ACC112 (cell line): ENCODE measurements at regions not wholly inside any gene's neighbourhood (a gene's known extent, or its start where the extent isn't known, plus 50 kb on each side); places are given as distances from the start of the nearest gene placed in this dataset.

Experiments
- H2AFZ ChIP-seq: fragments of 200-600 bp; sonication (generic); one replicate; pipeline ENCODE4 v1.6.0; 2017; ENCODE audit warnings: antibody characterized with exemption, low read length; ENCODE audit not compliant: unreplicated experiment
- H3K27ac ChIP-seq: fragments of 200-600 bp; sonication (generic); 2 replicates; pipeline ENCODE4 v1.5.1; 2014; ENCODE audit warnings: low read depth, mild to moderate bottlenecking, antibody characterized with exemption, low read length, moderate library complexity
- H3K27me3 ChIP-seq: fragments of 200-600 bp; sonication (generic); 2 replicates; pipeline ENCODE4 v1.6.1; 2014; ENCODE audit warnings: mild to moderate bottlenecking, antibody characterized with exemption, low read length, moderate library complexity, mixed read lengths; ENCODE audit not compliant: insufficient read depth
- H3K36me3 ChIP-seq: fragments of 200-600 bp; sonication (generic); 2 replicates; pipeline ENCODE4 v1.6.1; 2016; ENCODE audit warnings: mild to moderate bottlenecking, antibody characterized with exemption, low read length, moderate library complexity, mixed read lengths; ENCODE audit not compliant: insufficient read depth
- H3K4me1 ChIP-seq: fragments of 200-600 bp; sonication (generic); one replicate; pipeline ENCODE4 v1.6.1; 2016; ENCODE audit warnings: low read length, mixed read lengths; ENCODE audit not compliant: insufficient read depth, unreplicated experiment, control insufficient read depth
- H3K4me3 ChIP-seq: fragments of 200-600 bp; sonication (generic); 2 replicates; pipeline ENCODE4 v1.5.1; 2014; ENCODE audit warnings: mild to moderate bottlenecking, low read depth, low read length
- H3K79me2 ChIP-seq: fragments of 200-600 bp; sonication (generic); one replicate; pipeline ENCODE4 v1.6.0; 2016; ENCODE audit warnings: low read length; ENCODE audit not compliant: control insufficient read depth, unreplicated experiment, insufficient read depth

DNA sequence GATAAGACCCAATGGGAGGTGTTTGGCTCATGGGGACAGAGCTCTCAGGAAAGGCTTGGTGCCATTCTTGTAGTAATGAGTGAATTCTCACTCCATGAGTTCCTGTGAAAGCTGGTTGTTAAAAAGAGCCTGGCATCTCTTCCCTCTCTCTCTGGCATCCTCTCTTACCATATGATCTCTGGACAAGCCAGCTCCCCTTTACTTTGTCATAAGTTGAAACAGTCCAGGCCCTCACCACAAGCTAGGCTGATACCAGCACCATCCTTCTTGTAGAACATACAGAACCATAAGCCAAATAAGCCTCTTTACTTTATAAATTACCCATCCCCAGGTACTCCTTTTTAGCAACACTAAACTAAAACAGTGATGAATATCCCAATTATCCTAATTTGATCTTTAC is 166.9 kb upstream of the TMC3 start:
- no peaks in the 10 kb centered on the region for H3K27me3 ChIP-seq
- no peaks in the 10 kb centered on the region for H3K4me1 ChIP-seq
- no peak overlapping the region for H2AFZ ChIP-seq
- no peak overlapping the region for H3K4me3 ChIP-seq
- H3K27ac ChIP-seq: no peak overlapping the region
- H3K79me2 ChIP-seq: no peaks in the 10 kb centered on the region
- H3K36me3 ChIP-seq: no peaks in the 10 kb centered on the region

DNA sequence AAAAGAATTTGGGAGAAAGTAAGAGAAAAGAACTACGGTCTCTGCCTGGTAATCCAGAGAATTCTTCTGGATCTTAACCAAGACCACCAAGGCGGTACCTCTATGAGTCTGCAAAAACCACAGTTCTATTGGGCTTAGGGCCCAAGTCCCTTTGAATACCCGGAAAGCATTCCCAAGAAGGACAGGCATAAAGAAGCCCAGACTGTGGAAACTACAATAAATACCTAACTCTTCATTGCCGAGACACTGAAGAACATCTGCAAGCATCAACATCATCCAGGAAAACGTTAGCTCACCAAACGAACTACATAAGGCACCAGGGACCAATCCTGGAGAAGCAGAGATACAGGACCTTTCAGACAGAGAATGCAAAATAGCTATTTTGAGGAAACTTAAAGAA is 162.3 kb upstream of the TMC3 start:
- no peak overlapping the region for H3K27ac ChIP-seq
- H3K36me3 ChIP-seq: no peaks in the 10 kb centered on the region
- no peak overlapping the region for H3K4me3 ChIP-seq
- no peaks in the 10 kb centered on the region for H3K79me2 ChIP-seq
- no peaks in the 10 kb centered on the region for H3K27me3 ChIP-seq
- peaks cover 13% of the 10 kb centered on the region for H3K4me1 ChIP-seq
- H2AFZ ChIP-seq: no peak overlapping the region

- no peaks in the 10 kb centered on the region for H3K36me3 ChIP-seq
- peaks cover 30% of the 10 kb centered on the region for H3K4me1 ChIP-seq
- no peak overlapping the region for H3K4me3 ChIP-seq
Observed at GRCh38 chr15:81534124-81534523, 160.1 kb upstream of the TMC3 start.

GRCh38 chr15:81532001-81532400 is 158.0 kb upstream of the TMC3 start:
- no peak overlapping the region for H2AFZ ChIP-seq
- H3K4me1 ChIP-seq: peaks cover 30% of the 10 kb centered on the region
- no peak overlapping the region for H3K4me3 ChIP-seq
- H3K27me3 ChIP-seq: no peaks in the 10 kb centered on the region
- H3K36me3 ChIP-seq: no peaks in the 10 kb centered on the region
- H3K79me2 ChIP-seq: no peaks in the 10 kb centered on the region
- peak overlapping the region; percentile 5; the same call in 1 of the 2 replicates for H3K27ac ChIP-seq

More at GRCh38 chr15:81534124-81534523, 160.1 kb upstream of the TMC3 start:
- H3K79me2 ChIP-seq: no peaks in the 10 kb centered on the region
- no peak overlapping the region for H2AFZ ChIP-seq
- H3K27ac ChIP-seq: no peak overlapping the region
- H3K27me3 ChIP-seq: no peaks in the 10 kb centered on the region

- Histone ChIP-seq H3K36me3 (no peaks in the 10 kb centered on the region), H3K79me2 (no peaks in the 10 kb centered on the region), H3K27ac (0 out of 2 replicates have a peak overlapping the region, but pooled peaks have one; percentile 5), H3K27me3 (no peaks in the 10 kb centered on the region), H2AFZ (peak overlapping the region; percentile 90), H3K4me3 (peak overlapping the region; percentile 30; the same call in 1 of the 2 replicates), H3K4me1 (peaks cover 30% of the 10 kb centered on the region)
Observed at GRCh38 chr15:81531109-81531592, 157.1 kb upstream of the TMC3 start.

DNA sequence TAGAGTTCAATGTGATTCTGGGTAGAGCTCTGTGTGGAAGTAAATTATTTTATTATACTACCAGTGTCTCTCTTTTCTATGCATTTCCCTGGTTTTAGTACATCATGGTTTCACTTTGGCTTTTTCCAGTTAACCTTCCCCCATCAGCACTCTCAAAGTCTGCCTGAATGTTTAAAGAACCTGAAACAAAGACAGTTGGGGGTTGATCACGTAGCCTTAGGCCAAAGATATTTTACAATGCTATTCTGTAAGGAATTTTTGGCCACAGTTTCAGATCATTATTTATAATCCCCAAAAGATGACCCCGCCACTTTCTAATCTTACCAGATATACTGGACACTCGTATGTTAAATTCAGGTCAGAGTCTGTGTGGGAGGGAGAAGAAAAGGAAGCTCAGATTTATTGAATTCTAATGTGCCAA is 156.3 kb upstream of the TMC3 start:
- Histone ChIP-seq H3K79me2 (no peaks in the 10 kb centered on the region), H3K4me3 (no peak overlapping the region), H3K27ac (no peak overlapping the region), H2AFZ (peak overlapping the region; percentile 40), H3K27me3 (no peaks in the 10 kb centered on the region), H3K36me3 (no peaks in the 10 kb centered on the region), H3K4me1 (peaks cover 30% of the 10 kb centered on the region)

GRCh38 chr15:81529481-81529880 is 155.5 kb upstream of the TMC3 start:
- Histone ChIP-seq H3K27me3 (no peaks in the 10 kb centered on the region), H3K27ac (no peak overlapping the region), H3K79me2 (no peaks in the 10 kb centered on the region), H2AFZ (no peak overlapping the region), H3K4me3 (no peak overlapping the region), H3K4me1 (peaks cover 30% of the 10 kb centered on the region), H3K36me3 (no peaks in the 10 kb centered on the region)

DNA sequence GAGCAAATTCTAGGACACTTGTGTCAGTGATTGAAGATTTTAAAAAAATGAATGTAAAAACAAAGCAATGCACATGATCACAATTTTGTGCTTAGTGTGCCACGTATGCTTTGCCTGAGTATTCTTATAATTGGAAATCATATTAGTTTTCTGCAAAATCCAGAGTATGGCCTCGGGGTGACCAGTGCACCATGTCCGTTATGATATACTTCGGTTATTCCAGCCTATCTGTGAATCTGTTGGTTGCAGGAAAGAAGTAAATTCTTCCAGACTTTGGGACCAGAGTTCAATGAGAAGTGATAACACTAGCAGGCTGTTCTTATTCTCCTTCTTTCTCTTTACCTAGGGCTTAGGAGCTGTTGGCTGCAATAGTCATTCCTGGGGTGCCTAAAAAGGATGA is 152.0 kb upstream of the TMC3 start:
- Histone ChIP-seq H3K27me3 (no peaks in the 10 kb centered on the region), H3K79me2 (no peaks in the 10 kb centered on the region), H3K27ac (no peak overlapping the region)

GRCh38 chr15:81524496-81524895 is 150.5 kb upstream of the TMC3 start:
- Histone ChIP-seq H3K4me3 (no peak overlapping the region), H3K4me1 (peaks cover 2% of the 10 kb centered on the region), H3K36me3 (no peaks in the 10 kb centered on the region), H3K79me2 (no peaks in the 10 kb centered on the region), H3K27ac (no peak overlapping the region), H2AFZ (no peak overlapping the region), H3K27me3 (no peaks in the 10 kb centered on the region)

More for the DNA sequence above, 152.0 kb upstream of the TMC3 start:
- no peak overlapping the region for H3K4me3 ChIP-seq
- peaks cover 14% of the 10 kb centered on the region for H3K4me1 ChIP-seq
- no peak overlapping the region for H2AFZ ChIP-seq
- no peaks in the 10 kb centered on the region for H3K36me3 ChIP-seq

- H3K27me3 ChIP-seq: no peaks in the 10 kb centered on the region
- H3K27ac ChIP-seq: no peak overlapping the region
- H2AFZ ChIP-seq: no peak overlapping the region
- no peaks in the 10 kb centered on the region for H3K36me3 ChIP-seq
- no peak overlapping the region for H3K4me3 ChIP-seq
- no peaks in the 10 kb centered on the region for H3K4me1 ChIP-seq
- H3K79me2 ChIP-seq: no peaks in the 10 kb centered on the region
Observed at GRCh38 chr15:81523867-81524266, 149.9 kb upstream of the TMC3 start.

DNA sequence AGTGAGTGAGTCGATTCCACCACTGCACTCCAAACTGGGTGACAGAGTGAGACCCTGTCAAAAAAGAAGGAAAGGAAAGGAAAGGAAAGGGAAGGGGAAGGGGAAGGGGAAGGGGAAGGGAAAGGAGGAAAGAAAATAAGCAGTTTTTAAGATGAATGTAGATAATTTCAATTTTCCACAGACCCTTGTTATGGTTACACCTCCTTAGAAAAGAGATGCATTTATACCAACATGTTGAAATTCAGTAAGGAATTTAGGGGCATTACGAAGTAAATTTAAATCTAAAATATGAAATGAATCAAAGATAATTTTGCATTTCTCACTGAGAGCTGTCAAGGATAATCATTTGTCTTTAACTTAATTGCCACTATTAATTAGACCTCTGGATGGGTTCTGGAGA is 146.5 kb upstream of the TMC3 start:
- Histone ChIP-seq H3K36me3 (no peaks in the 10 kb centered on the region), H3K4me1 (peaks cover 14% of the 10 kb centered on the region), H3K4me3 (no peak overlapping the region), H2AFZ (no peak overlapping the region), H3K27ac (no peak overlapping the region), H3K79me2 (no peaks in the 10 kb centered on the region), H3K27me3 (no peaks in the 10 kb centered on the region)
